ENCODE measurements at regions not wholly inside any gene's neighbourhood (a gene's known extent, or its start where the extent isn't known, plus 50 kb on each side); places are given as distances from the start of the nearest gene placed in this dataset.

DNA sequence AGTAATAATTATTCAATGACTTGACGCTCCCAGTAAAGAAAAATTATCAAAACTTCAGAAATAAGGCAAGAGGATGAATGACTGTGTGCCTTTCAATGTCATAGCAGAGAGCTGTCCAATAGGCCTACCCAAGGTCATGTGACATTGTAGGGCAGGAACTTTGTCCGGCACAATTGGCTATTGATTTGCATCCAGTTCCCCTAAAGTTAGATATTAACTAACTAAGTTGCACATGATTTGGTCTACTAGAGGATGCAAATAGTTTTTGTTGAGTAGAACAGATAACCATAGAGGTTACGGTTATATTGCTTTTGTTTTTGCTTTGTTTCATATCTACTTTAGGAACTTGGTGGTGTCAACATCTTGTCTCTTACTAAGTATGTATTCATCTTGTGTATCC, 127.9 kb upstream of the PFN2 start:
- Mint-ChIP-seq H3K4me1 (peaks cover 5% of the 10 kb centered on the region), H3K27ac (no peak overlapping the region), H3K27me3 (peaks cover 2% of the 10 kb centered on the region), H3K4me3 (no peak overlapping the region), H3K9me3 (peaks cover 6% of the 10 kb centered on the region), H3K36me3 (ENCODE audit: low read depth) (no peaks in the 10 kb centered on the region)
- intact Hi-C loops (cut with micrococcal nuclease) = no loop called here
- no peak for DNase-seq

DNA sequence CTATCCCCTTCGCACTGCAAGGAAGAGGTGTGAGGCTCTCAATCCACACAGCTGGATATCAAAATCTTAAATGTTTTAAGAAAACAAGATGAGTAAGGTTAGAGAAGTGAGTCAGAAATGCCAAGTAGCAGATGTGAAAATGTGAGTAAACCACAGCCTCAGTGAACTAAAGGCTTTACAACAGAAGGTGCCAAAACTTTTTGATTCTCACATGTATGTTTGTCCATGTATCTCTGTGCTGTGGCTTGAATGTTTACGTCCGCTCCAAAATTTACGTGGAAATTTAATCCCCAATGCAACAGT, 126.8 kb upstream of the PFN2 start:
- peaks cover 5% of the 10 kb centered on the region for H3K4me1 Mint-ChIP-seq
- H3K27ac Mint-ChIP-seq = peak overlapping the region; percentile 34
- no peak overlapping the region for H3K4me3 Mint-ChIP-seq
- intact Hi-C loops (cut with micrococcal nuclease) = no loop called here
- no peaks in the 10 kb centered on the region for H3K27me3 Mint-ChIP-seq
- DNase-seq = no peak
- H3K9me3 Mint-ChIP-seq = peaks cover 6% of the 10 kb centered on the region
- no peaks in the 10 kb centered on the region for H3K36me3 Mint-ChIP-seq (ENCODE audit: low read depth)

DNA sequence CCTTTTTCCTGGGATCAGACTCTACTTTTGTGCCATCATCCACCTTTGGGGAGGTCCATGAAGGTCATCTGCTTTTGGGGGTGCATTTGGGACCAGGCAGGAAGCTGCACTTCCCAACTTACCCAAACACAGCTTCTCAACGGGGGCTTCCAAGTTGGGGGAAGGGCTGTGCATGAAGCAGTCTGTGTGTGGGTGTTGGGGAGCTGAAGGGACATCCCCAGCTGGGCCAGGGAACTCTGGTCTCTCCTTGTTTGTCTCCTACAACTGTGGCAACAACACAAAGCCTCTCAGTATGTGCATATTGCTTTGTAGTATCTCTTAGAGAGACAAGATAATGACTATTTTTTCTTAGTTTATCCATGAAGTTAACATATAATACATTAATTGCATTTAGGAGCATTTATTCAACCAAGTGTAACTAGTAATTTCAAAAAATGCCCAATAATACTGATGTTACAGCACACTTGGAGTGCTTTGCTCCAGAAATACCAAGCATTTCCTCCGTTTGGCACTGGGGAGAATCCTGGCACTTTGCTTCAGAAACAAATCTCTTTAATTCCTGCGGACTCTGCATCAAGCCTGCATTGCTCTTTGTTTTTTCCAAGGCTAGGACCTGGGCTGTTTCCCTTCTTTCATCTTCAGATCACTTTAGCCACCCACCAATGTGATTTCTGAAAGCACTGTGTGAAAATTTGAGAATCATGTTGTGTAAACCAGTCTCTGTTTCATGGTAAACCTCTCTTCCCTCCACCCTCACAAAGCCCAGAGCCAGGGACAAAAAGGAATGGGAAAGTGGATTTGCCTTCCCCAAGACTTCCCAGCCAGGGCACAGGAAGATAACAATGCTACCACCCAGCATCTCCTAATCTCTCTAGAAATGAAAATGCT, 126.2 kb upstream of the PFN2 start:
- peak overlapping the region; percentile 34 for H3K27ac Mint-ChIP-seq
- peaks cover 5% of the 10 kb centered on the region for H3K4me1 Mint-ChIP-seq
- intact Hi-C loops (cut with micrococcal nuclease) = no loop called here
- no peaks in the 10 kb centered on the region for H3K27me3 Mint-ChIP-seq
- H3K36me3 Mint-ChIP-seq (ENCODE audit: low read depth) = no peaks in the 10 kb centered on the region
- H3K4me3 Mint-ChIP-seq = no peak overlapping the region
- no peak for DNase-seq
- H3K9me3 Mint-ChIP-seq = peaks cover 6% of the 10 kb centered on the region

DNA sequence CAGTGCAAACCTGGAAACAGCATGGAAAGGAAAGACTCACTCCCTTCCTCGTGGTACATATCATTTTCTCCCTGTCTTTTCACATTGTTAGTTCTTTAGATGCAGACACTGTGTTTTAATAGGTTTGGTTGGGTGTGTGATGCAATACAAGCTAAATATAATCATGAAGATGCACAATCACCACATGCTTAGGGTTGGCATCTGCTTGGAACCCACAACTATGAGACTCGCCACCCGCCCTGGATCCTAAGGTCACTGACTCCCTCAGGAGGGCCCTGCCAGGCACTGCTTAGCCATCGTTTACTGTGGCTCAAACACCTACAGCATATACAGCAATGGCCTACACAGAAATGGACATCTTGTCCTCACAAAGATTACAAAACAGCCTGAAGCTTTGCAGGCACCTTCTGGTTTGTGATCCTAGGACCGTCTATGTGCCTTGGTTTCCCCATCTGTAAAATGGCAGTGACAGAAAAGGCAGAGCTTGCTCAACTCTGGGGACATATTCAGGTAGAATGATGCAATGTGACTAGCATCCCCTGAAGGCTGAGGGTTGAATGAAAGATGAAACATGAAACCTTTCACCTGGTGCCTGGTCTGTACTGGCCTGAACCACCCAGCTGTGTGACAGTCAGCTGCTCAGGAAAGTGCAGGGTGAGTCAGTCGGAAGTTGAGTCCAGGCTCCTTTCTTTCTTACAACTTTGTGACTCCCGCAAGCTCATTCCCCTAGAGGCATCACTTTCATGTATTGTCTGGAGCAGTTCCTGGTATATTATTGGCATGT, 123.6 kb upstream of the PFN2 start:
- Mint-ChIP-seq H3K27ac (no peak overlapping the region), H3K36me3 (ENCODE audit: low read depth) (no peaks in the 10 kb centered on the region), H3K4me1 (peaks cover 5% of the 10 kb centered on the region), H3K27me3 (no peaks in the 10 kb centered on the region), H3K9me3 (no peaks in the 10 kb centered on the region), H3K4me3 (no peak overlapping the region)
- DNase-seq = no peak
- intact Hi-C loops (cut with micrococcal nuclease) = no loop called here

DNA sequence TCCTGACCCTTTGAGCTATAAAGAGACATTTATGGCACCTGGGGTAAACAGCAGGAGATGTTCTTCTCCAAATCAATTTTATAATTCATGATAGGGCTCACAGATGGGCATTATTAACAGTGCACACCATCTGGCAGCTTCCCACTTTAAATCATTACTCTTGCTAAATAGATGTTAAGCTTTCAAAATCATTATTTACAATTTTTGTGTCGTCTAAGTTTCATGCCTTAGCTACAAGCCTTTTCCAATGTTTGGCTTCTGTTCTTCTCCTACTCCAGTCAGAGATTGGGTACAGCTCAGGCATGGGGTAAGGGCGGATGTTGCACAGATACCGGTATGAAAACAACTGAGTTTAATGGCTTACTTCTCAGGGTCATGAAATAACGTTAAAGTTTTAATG, 120.9 kb upstream of the PFN2 start:
- Mint-ChIP-seq H3K9me3 (no peaks in the 10 kb centered on the region), H3K36me3 (ENCODE audit: low read depth) (no peaks in the 10 kb centered on the region), H3K4me3 (no peak overlapping the region), H3K27me3 (peaks cover 4% of the 10 kb centered on the region), H3K4me1 (no peaks in the 10 kb centered on the region), H3K27ac (no peak overlapping the region)
- intact Hi-C loops (cut with micrococcal nuclease) = no loop called here
- DNase-seq = no peak

GRCh38 chr3:150090877-150091276, 120.2 kb upstream of the PFN2 start:
- Mint-ChIP-seq H3K27me3 (peaks cover 4% of the 10 kb centered on the region), H3K36me3 (ENCODE audit: low read depth) (no peaks in the 10 kb centered on the region), H3K9me3 (no peaks in the 10 kb centered on the region), H3K4me3 (no peak overlapping the region), H3K27ac (no peak overlapping the region), H3K4me1 (no peaks in the 10 kb centered on the region)
- DNase-seq = no peak
- intact Hi-C loops (cut with micrococcal nuclease) = no loop called here

GRCh38 chr3:150090006-150090405, 119.3 kb upstream of the PFN2 start:
- H3K4me1 Mint-ChIP-seq = no peaks in the 10 kb centered on the region
- no peaks in the 10 kb centered on the region for H3K36me3 Mint-ChIP-seq (ENCODE audit: low read depth)
- H3K27me3 Mint-ChIP-seq = peaks cover 4% of the 10 kb centered on the region
- no peak overlapping the region for H3K27ac Mint-ChIP-seq
- no peaks in the 10 kb centered on the region for H3K9me3 Mint-ChIP-seq
- H3K4me3 Mint-ChIP-seq = no peak overlapping the region
- intact Hi-C loops (cut with micrococcal nuclease) = no loop called here
- DNase-seq = no peak

DNA sequence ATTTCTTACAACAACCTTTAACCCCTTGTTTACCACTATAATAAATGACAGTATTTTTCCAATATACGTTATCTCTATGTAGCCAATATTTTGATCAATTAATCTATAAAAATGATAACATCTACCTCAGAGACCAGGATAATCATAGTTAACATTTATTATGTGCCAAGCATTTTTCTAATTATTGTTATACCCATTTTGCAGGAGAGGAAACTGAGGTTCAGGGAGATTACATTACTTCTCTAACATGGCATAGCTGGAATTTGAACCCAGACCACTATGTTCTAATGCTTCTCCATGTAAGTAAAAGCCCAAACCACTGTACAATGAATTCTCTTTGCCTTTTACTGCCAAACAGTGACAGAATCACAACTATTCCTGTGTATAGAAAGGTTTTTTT, 113.4 kb upstream of the PFN2 start:
- no peak for DNase-seq
- Mint-ChIP-seq H3K27ac (no peak overlapping the region), H3K4me1 (no peaks in the 10 kb centered on the region), H3K27me3 (peaks cover 6% of the 10 kb centered on the region), H3K9me3 (no peaks in the 10 kb centered on the region), H3K4me3 (no peak overlapping the region), H3K36me3 (ENCODE audit: low read depth) (no peaks in the 10 kb centered on the region)
- intact Hi-C loops (cut with micrococcal nuclease) = no loop called here

DNA sequence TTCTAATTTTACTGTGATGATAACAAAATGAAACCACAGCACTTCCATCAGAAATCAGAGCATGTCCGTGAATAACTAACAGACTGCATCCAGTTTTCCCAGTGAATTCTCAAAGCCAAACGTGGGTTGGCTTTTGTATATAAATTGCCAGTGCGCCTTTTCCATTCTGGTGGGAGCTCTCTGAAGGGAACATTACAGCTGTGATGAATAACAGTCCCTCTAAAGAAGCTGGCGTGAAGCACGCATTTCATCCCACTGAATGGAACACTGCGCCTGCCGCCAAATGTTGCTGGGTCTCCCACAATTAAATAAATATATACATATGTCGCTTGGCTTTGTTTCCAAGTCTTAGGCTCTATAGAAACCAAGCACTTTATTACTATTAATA, 113.0 kb upstream of the PFN2 start:
- H3K9me3 Mint-ChIP-seq = no peaks in the 10 kb centered on the region
- no peaks in the 10 kb centered on the region for H3K4me1 Mint-ChIP-seq
- H3K4me3 Mint-ChIP-seq = no peak overlapping the region

GRCh38 chr3:150082898-150083654, 112.4 kb upstream of the PFN2 start:
- H3K4me3 Mint-ChIP-seq = no peak overlapping the region
- H3K27me3 Mint-ChIP-seq = peaks cover 2% of the 10 kb centered on the region
- H3K4me1 Mint-ChIP-seq = no peaks in the 10 kb centered on the region
- no peak for DNase-seq
- H3K36me3 Mint-ChIP-seq (ENCODE audit: low read depth) = no peaks in the 10 kb centered on the region
- intact Hi-C loops (cut with micrococcal nuclease) = no loop called here
- no peak overlapping the region for H3K27ac Mint-ChIP-seq
- H3K9me3 Mint-ChIP-seq = no peaks in the 10 kb centered on the region

More for the DNA sequence above, 113.0 kb upstream of the PFN2 start:
- no peak for DNase-seq
- intact Hi-C loops (cut with micrococcal nuclease) = no loop called here
- Mint-ChIP-seq H3K36me3 (ENCODE audit: low read depth) (no peaks in the 10 kb centered on the region), H3K27me3 (peaks cover 4% of the 10 kb centered on the region), H3K27ac (no peak overlapping the region)

- Mint-ChIP-seq H3K4me3 (no peak overlapping the region), H3K9me3 (peaks cover 3% of the 10 kb centered on the region), H3K4me1 (no peaks in the 10 kb centered on the region), H3K27ac (no peak overlapping the region), H3K36me3 (ENCODE audit: low read depth) (no peaks in the 10 kb centered on the region), H3K27me3 (peaks cover 2% of the 10 kb centered on the region)
- intact Hi-C loops (cut with micrococcal nuclease) = no loop called here
- no peak for DNase-seq
Measured at GRCh38 chr3:150081084-150081483, 110.4 kb upstream of the PFN2 start.

DNA sequence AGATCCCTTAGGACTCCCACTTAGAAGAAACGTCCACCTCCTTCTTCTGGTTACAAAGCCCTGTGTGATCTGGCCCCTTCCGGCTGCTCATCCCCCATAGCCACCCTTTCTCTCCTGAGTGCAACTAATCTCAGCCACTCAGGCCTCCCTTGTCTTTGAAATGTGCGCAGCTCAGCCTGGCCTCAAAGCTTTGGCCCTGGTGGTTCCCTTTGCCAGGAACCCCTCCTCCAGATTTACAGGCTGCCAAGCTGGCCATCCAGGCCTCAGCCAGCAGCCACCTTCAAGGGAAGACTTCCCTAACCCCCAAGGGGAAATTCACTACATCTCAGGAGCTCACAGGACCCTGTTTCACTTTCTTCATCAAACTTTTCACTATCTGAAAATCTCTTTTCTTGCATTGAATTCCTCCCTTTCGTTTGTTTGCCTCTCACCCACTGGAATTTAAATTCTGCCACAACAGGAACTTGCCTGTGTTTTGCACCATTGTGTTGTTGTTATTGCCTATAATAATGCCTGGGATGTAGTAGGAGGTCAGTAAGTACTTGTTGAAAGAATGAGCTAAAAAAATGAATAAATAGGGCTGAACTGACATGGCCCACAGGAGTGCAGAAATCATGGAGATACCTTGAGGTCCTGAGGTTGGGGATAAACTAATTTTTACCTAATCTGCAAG, 109.5 kb upstream of the PFN2 start:
- Mint-ChIP-seq H3K4me3 (no peak overlapping the region), H3K27me3 (peaks cover 2% of the 10 kb centered on the region), H3K4me1 (no peaks in the 10 kb centered on the region), H3K27ac (no peak overlapping the region), H3K36me3 (ENCODE audit: low read depth) (no peaks in the 10 kb centered on the region), H3K9me3 (peaks cover 4% of the 10 kb centered on the region)
- DNase-seq = no peak
- intact Hi-C loops (cut with micrococcal nuclease) = no loop called here

GRCh38 chr3:150079029-150079739, 108.5 kb upstream of the PFN2 start:
- Mint-ChIP-seq H3K4me3 (no peak overlapping the region), H3K9me3 (peaks cover 4% of the 10 kb centered on the region), H3K27ac (no peak overlapping the region), H3K4me1 (no peaks in the 10 kb centered on the region), H3K27me3 (no peaks in the 10 kb centered on the region), H3K36me3 (ENCODE audit: low read depth) (no peaks in the 10 kb centered on the region)
- DNase-seq = no peak
- intact Hi-C loops (cut with micrococcal nuclease) = no loop called here

All from activated CD4-positive, alpha-beta T cell treated with anti-CD3 and anti-CD28 coated beads, Interleukin-2, amount 10 ng/mL, durations not matched to agents 24 days and 14 days (primary cell).